T1000 (cell line): ENCODE measurements at regions not wholly inside any gene's neighbourhood (a gene's known extent, or its start where the extent isn't known, plus 50 kb on each side); places are given as distances from the start of the nearest gene placed in this dataset.
"Not testable (repeated sequence)": the region's sequence is repeated elsewhere in the genome, so short reads cannot be mapped to it uniquely, and the experiment has no call there.

Experiments used
- DNase-seq: peaks from one replicate; lab custom pipeline; 2025; ENCODE audit warnings: mixed read lengths; lab: John Stamatoyannopoulos, UW

GRCh38 chr3:168976969-168977368 lies 686.5 kb downstream of the MECOM start:
- DNase-seq = no peak

DNA sequence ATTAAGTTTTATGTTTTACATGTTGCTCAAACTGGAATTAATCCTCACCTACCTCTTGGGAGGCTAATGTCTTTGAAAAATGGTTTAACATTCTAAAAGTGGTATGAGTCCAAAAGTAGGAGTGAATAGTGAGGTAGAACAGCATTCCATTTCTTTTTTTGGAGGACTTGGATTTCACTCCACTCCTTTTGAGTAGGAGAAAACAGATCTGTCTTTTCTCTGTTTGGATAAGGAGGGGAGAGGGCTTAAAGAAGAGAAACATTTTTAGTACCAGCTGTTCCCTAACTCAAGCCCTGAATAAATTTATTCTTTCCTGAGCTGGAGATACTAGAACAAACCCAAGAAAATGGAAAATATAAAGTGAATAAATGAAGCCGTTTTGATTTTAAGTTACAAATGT lies 687.9 kb downstream of the MECOM start:
- no peak for DNase-seq

DNA sequence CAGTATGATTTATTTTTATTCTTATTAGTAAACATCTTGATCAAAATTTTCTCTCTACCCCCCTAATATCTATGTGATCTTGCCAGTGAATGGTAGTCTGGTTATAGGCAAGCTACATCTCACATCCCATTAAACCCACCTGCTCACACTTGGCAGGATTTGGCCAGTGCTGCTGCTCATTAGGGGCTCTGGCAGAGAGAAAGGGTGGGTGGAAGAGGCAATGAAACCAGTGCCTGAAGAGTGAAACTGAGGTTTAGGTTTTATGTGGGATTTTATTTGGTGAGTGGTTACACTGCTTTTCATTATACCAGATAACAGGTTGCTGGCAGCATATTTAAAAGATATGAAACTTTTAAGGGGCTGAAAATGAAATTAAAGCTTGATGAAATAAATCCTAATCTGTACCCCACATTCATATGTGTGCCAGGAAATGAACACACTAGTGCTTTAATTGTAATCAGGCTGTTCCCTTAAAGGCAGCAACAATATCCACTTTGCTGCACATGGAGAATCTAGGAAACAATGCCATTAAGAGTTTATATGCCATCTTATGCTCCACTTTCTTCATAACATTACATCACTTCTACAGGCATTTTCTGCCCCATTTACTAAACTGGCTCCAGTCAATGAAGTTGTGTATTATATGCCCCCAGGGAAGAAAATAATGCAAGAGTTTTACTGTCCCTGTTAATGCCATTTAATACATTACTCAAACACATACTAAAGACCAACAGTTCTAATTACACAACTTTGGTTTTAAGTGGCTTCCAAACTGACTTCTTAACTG lies 688.7 kb downstream of the MECOM start:
- DNase-seq = no peak

- no peak for DNase-seq
Measured at GRCh38 chr3:168973897-168974296, 689.6 kb downstream of the MECOM start.

DNA sequence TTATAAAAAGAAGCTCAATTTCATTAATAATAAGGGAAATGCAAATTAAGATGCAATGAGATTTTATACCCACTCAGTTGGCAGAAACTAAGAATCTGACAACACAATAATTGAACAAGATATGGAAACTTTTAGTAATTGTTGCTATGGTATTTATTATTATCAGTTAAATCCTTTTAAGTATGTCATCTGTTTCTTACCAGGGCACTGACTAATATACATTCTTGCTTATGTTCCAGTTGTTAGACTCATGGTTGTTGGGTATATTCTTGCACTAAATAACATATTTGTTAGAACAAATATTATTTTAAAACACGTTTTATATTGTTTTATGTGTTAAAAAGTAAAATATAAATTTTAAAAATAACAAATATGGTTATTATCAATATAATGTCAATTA lies 690.3 kb downstream of the MECOM start:
- no peak for DNase-seq

GRCh38 chr3:168968609-168969008 lies 694.9 kb downstream of the MECOM start:
- no peak for DNase-seq

- DNase-seq = no peak
Measured at GRCh38 chr3:168964736-168965135, 698.8 kb downstream of the MECOM start.

DNA sequence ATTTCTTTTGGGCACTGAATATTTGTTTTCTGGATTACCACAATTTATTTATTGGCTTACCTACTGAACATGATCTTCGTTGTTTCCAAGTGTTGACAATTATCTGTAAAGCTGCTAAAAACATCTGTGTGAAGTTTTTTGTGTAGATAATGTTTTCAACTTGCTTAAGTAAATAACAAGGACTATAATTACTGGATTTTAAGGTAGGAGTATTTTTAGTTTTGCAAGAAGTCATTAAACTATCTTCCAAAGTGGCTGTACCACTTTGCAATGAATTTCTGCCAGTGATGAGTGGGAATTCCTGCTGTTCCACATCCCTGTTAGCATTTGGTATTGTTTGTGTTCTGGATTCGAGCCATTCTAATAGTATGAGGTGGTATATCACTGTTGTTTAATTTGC lies 702.2 kb downstream of the MECOM start:
- no peak for DNase-seq

GRCh38 chr3:168959731-168960130 lies 703.8 kb downstream of the MECOM start:
- no peak for DNase-seq

- DNase-seq = no peak
Measured at GRCh38 chr3:168958466-168958865, 705.0 kb downstream of the MECOM start.

DNA sequence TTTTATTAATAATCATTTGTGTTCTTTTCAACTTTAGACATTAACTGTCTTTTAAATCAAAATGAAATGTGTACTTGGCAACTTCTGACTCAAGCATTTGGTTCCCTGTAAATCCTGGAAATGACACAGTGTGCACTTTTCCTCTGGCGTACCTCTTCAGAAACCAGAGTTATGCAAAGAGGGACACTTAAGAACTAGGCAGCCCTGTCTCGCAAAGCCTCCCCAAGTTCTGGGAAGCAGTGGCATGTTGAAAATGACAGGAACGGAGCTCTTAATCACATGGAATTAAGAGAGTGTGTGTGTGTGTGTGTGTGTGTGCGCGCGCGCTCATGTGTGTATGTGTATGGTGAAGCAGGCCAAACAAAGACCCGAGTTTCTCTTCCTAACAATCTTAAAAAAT lies 707.4 kb downstream of the MECOM start:
- no peak for DNase-seq

GRCh38 chr3:168952551-168952950 lies 711.0 kb downstream of the MECOM start:
- DNase-seq = no peak

DNA sequence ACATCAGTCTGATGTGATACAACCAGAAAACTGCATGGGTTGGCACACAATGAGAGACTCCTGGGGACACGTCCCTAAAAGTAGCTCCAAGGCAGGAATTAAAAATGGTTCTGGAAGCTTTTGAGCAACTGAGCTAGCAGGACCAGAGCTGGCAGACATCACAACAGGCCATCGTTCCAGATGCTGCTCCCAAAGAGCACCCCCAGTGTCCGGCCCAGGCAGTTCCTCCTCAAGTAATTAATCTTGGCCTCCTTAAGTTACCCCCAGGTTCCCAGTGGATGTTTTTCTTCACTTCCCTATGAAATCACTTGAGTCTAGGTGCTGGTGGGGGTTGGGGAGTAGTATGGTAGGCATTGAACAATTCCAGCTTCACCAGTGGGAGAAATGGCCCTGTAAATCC lies 711.6 kb downstream of the MECOM start:
- DNase-seq = no peak

DNA sequence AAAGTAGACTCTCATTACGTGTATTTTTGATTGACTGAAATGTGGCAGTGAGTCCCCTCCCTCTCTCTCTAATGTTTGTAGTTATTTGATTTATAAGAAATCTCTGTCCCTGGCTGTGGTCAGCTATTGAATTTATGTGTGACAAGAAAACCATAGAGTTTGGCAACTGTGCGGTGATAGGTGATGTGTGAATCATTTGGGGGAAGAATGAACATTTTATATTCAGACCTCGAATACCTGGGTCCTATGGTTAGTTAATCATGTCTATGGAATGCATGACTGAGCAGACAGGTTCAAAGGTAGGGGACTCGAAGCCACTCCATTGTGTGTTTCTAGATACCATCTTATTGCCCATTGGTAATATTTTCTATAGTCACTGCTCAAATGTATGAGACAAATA lies 712.1 kb downstream of the MECOM start:
- DNase-seq = no peak

DNA sequence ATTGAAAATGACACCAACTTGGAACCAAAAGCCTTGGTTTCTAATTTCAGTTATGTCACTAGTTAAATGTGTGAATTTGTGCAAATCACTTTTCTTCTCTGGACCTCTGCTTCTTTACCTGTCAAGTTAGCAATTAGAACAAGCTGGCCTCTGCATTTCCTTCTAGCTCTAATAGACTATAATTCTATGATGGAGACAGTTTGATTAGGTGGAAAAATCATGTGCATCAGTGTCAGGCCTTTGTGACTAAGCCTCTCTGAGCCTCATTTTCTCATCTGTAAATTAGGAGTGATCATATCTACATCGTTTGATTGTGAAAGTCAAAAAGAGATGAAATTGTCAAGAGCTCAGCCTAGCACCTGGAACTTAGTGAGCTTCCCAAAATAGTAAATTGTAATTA lies 712.9 kb downstream of the MECOM start:
- no peak for DNase-seq

DNA sequence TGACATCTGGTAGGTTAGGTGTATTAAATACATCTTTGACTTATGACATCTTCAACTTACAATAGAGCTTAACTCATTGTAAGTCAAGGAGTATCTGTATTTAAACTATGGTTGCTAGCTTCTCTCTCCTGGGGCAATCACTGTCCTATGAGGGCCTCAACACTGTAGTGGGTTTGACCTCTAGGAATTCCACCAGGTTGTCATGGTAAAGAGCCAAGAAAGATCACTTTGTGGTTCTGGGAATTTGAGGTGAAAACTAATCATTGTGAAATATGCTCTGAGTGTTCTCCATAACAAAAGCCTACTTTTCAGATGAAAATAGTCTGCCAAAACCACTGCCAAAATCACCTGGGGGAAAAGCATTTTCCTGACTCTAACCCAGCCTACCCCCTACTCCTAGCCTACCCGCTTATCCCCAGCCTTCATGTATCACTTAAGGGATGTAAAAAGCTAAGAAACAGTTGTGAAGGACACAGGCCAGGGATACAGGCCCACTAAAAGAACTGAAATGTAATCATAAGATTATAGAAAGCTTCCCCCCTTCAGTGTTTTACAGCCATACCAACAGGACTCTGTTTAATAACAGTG lies 723.8 kb downstream of the MECOM start:
- DNase-seq = no peak

DNA sequence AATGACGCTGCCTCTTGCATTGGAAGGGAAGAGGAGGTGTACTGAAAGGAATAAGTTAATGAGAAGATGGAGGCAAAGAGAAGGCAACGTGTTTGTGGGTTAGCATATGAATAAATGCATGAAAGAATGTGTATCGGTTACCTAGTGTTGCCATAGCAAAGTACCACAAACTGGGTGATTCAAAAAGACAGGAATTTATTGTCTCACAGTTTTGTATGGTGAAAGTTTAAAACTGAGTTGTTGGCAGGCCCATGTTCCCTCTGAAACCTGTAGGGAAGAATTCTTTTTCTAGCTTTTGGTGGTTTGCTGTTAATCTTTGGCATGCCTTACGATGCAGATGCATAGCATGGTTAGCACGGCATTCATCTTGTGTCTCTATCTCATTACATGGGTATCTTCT lies 729.9 kb downstream of the MECOM start:
- no peak for DNase-seq

DNA sequence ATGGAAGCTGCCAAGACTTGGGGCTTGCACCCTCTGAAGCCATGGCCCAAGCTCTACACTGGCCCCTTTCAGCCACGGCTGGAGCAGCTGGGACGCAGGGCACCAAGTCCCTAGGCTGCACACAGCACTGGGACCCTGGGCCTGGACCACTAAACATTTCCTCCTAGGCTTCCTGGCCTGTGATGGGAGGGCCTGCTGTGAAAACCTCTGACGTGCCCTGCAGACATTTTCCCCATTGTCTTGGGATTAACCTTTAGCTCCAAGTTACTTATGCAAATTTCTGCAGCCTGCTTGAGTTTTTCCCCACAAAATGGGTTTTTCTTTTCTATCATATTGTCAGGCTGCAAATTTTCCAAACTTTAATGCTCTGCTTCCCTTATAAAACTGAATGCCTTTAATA lies 733.5 kb downstream of the MECOM start:
- not testable (repeated sequence) for DNase-seq

DNA sequence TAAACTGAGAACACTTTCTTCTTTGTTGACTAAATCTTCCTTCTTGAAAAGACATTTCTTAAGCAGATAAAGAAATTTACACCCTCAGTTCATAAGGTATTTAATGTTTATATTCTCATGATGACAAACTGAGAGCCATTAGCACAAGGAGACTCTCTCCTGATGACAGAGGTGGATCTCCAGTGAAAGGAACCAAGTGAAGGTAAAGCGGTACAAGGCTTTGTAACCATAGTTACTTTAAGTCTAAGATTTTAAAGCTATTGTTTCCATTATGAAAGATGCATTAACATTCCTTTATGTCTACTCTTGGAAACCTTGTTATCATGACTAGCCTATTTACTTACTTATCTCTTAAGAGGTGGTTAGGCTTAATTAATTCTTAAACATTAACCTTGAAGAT lies 737.1 kb downstream of the MECOM start:
- no peak for DNase-seq

- no peak for DNase-seq
Measured at GRCh38 chr3:168925568-168925967, 737.9 kb downstream of the MECOM start.

- DNase-seq = no peak
Measured at GRCh38 chr3:168914662-168915061, 748.9 kb downstream of the MECOM start.

GRCh38 chr3:168909260-168909659 lies 754.3 kb downstream of the MECOM start:
- DNase-seq = no peak

GRCh38 chr3:168895419-168895818 lies 768.1 kb downstream of the MECOM start:
- DNase-seq = no peak

GRCh38 chr3:168894214-168894613 lies 769.3 kb downstream of the MECOM start:
- DNase-seq = no peak
